ENCODE measurements at regions not wholly inside any gene's neighbourhood (a gene's known extent, or its start where the extent isn't known, plus 50 kb on each side); places are given as distances from the start of the nearest gene placed in this dataset.

DNA sequence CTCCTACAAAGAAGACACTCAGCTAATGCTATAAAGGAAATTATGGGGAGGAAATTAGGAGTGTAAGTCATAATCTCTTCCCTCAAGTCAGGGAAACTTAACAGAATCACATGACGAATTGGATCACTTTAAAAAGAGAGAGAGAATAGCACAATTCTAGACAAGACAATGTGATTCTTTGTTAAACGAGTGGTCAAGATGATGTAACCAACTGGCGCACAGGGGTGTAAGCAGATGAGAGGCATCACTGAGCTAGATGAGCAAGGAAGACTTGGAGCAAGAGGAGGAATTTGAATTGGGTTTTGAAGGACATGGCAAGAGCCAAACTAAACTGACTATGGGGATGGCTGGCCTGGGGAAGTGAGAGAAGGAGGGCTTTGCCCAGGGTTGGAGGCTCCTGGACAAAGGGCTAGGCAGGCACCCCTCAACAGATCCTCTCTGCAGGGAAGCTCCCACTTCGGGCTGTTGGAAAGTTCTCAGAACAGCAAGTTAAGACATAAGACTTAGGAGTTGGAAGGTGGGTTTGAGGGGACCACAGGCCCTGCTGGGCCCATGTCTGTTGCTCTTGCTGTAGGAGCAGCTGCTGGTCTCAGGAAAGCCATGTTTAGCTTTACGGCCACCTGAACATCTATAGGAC lies 123.9 kb upstream of the GRIK3 start:
- POLR2A ChIA-PET: no interaction called here
- ATAC-seq: no peak
- Histone ChIP-seq H3K36me3 (ENCODE audit: control insufficient read depth, insufficient read depth, low read length) (no peaks in the 10 kb centered on the region), H3K4me1 (ENCODE audit: control insufficient read depth, insufficient read depth, low read length) (no peaks in the 10 kb centered on the region), H3K27me3 (ENCODE audit: control insufficient read depth, insufficient read depth, low read length) (peaks cover 2% of the 10 kb centered on the region; the same call in 1 of the 2 replicates), H3K4me3 (ENCODE audit: low read depth in 2 of 2, low read length in 2 of 2) (no peak overlapping the region), H3K9me3 (ENCODE audit: control insufficient read depth, insufficient read depth, low read depth, low read length) (no peaks in the 10 kb centered on the region), H3K27ac (ENCODE audit: low read length) (no peak overlapping the region)
- in situ Hi-C loops (cut with HindIII; ENCODE audit: low pct_unique_long_range_greater_than_20kb, low sequenced_read_pairs) (no loop called here), intact Hi-C loops (cut with micrococcal nuclease; ENCODE audit: unreplicated experiment) (no loop called here)
- CTCF ChIA-PET: interaction anchor here (0.5 kb wide), 1 partner anchor 330 kb away, joined by 4 read pairs; no protein-coding TSS in a partner anchor
- DNase-seq (ENCODE audit: low read depth, low spot score): no peak
- no TSS peak for BruUV-seq (replicated peaks)
- TF ChIP-seq REST (IDR thresholded peaks at IDR 0.05; ENCODE audit: insufficient read depth in 1 of 2, low read depth in 2 of 2, low read length in 1 of 2) (no peak), TCF7L2 (IDR thresholded peaks at IDR 0.05; ENCODE audit: low read depth, low read length) (no peak), POLR2AphosphoS5 (IDR thresholded peaks at IDR 0.05; ENCODE audit: low read depth, low read length) (no peak), SIN3A (IDR thresholded peaks at IDR 0.05; ENCODE audit: borderline replicate concordance, insufficient read depth, low read depth, low read length) (no peak), CTCF (IDR thresholded peaks at IDR 0.05) (no peak)

- ATAC-seq: no peak
- no peaks in the 10 kb centered on the region for H3K36me3 ChIP-seq (ENCODE audit: control insufficient read depth, insufficient read depth, low read length)
- H3K4me1 ChIP-seq (ENCODE audit: control insufficient read depth, insufficient read depth, low read length): no peaks in the 10 kb centered on the region
- BruUV-seq (replicated peaks): no TSS peak
- no peak for DNase-seq (ENCODE audit: low read depth, low spot score)
- no peaks in the 10 kb centered on the region for H3K9me3 ChIP-seq (ENCODE audit: control insufficient read depth, insufficient read depth, low read depth, low read length)
- intact Hi-C loops (cut with micrococcal nuclease; ENCODE audit: unreplicated experiment) (no loop called here), in situ Hi-C loops (cut with HindIII; ENCODE audit: low pct_unique_long_range_greater_than_20kb, low sequenced_read_pairs) (no loop called here)
- H3K4me3 ChIP-seq (ENCODE audit: low read depth in 2 of 2, low read length in 2 of 2): no peak overlapping the region
- ChIA-PET CTCF (no interaction called here), POLR2A (no interaction called here)
- TF ChIP-seq TCF7L2 (IDR thresholded peaks at IDR 0.05; ENCODE audit: low read depth, low read length): no peak
- no peak for TF ChIP-seq POLR2AphosphoS5 (IDR thresholded peaks at IDR 0.05; ENCODE audit: low read depth, low read length)
- no peak for TF ChIP-seq REST (IDR thresholded peaks at IDR 0.05; ENCODE audit: insufficient read depth in 1 of 2, low read depth in 2 of 2, low read length in 1 of 2)
- TF ChIP-seq SIN3A (IDR thresholded peaks at IDR 0.05; ENCODE audit: borderline replicate concordance, insufficient read depth, low read depth, low read length): no peak
- no peak for TF ChIP-seq CTCF (IDR thresholded peaks at IDR 0.05)
- peaks cover 2% of the 10 kb centered on the region; the same call in 1 of the 2 replicates for H3K27me3 ChIP-seq (ENCODE audit: control insufficient read depth, insufficient read depth, low read length)
- H3K27ac ChIP-seq (ENCODE audit: low read length): no peak overlapping the region
Observed at GRCh38 chr1:37159102-37159501, 124.8 kb upstream of the GRIK3 start.
